SK-N-SH (cell line): ENCODE measurements at regions not wholly inside any gene's neighbourhood (a gene's known extent, or its start where the extent isn't known, plus 50 kb on each side); places are given as distances from the start of the nearest gene placed in this dataset.

ENCODE experiments used
- CHD2 ChIP-seq: fragments of 150-350 bp; IDR thresholded peaks from 2 replicates; pipeline ENCODE4 v1.6.1; 2018; ENCODE audit warnings: low read length; ENCODE audit not compliant: partially characterized antibody
- RXRA ChIP-seq: IDR thresholded peaks from 2 replicates; pipeline ENCODE4 v1.4.0; 2012; ENCODE audit warnings: low read depth, mild to moderate bottlenecking, borderline replicate concordance

- TF ChIP-seq RXRA (no peak), CHD2 (no peak)
Observed at GRCh38 chr4:130698251-130698650, 1602.3 kb downstream of the C4orf33 start.
